ENCODE measurements at regions not wholly inside any gene's neighbourhood (a gene's known extent, or its start where the extent isn't known, plus 50 kb on each side); places are given as distances from the start of the nearest gene placed in this dataset.

DNA sequence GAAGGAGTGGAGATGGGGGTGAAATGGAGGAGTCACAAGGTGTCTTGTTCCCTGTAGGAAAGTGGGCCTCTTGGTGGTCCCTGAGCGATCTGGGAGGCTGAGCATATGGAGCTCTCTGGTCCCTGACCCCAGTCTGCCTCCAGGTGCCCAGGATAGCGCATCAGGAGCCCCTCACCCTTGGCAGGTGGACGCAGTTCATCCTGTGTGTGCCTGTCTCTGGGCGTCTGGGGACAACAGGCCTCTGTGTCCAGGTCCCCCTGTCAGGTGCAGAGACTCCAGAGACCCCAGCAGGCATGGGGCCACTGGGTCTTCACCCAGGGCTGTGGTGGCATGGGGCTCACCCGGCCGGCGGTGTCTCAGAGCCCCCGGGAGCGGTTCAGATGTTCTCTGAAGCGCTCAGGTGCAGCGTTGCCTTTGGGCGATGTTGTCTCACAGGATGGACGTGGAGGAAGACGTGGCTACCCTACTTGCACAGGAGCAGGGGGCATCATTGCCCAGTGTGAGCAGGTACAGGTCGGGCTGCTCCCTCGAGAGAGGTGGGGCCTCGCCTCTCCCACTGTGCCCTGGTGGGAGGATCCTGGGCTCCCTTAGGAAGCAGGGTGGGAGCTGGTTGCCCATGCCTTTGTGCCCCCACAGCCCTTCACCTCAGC is 58.1 kb upstream of the TPM4 start:
- H3K36me3 Mint-ChIP-seq, result no peaks in the 10 kb centered on the region
- no peaks in the 10 kb centered on the region for H3K9me3 Mint-ChIP-seq
- H3K4me3 Mint-ChIP-seq, result no peak overlapping the region
- ATAC-seq (no peak), DNase-seq (ENCODE audit: low spot score in 2 of 2) (no peak)
- H3K4me1 Mint-ChIP-seq, result no peaks in the 10 kb centered on the region
- no peak overlapping the region for H3K27ac Mint-ChIP-seq

DNA sequence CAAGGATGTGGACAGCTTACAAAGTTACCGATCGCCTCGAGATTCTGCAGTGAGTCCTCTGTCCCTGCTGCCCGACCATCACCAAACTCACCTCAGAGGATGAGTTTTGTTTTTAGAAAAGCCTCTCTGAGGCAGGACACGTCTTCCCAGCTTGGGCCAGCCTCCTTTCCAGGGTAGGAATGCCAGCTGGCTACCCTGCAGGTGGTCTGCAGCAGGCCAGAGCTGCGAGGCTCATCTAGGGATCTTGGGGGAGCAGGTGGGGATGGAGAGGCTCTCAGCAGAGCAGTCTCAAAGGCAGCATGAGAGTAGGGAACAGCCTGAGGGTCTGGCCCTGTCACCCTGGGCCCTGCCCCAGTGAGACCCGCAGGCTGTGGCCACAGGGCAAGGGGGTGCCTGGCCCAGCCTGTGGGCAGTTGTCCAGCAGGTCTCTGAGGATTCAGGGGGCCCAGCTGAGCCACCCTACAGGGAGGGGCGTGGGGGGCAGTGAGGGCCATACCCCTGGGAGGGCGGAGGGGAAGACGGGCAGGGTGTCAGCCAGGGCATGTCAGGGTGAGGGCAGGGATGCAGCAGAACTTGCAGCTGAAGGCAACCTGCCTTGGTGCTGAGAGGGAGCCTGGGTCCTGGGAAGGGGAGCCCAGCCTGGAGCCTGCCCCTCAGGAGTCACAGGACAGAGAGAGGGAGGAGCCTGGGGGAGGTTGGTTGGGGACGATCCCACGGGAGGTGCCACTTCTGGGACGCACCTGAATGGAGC is 57.3 kb upstream of the TPM4 start:
- Mint-ChIP-seq H3K36me3 (no peaks in the 10 kb centered on the region), H3K4me1 (no peaks in the 10 kb centered on the region), H3K4me3 (no peak overlapping the region), H3K9me3 (no peaks in the 10 kb centered on the region), H3K27ac (no peak overlapping the region)
- DNase-seq (ENCODE audit: low spot score in 2 of 2) (no peak), ATAC-seq (no peak)

DNA sequence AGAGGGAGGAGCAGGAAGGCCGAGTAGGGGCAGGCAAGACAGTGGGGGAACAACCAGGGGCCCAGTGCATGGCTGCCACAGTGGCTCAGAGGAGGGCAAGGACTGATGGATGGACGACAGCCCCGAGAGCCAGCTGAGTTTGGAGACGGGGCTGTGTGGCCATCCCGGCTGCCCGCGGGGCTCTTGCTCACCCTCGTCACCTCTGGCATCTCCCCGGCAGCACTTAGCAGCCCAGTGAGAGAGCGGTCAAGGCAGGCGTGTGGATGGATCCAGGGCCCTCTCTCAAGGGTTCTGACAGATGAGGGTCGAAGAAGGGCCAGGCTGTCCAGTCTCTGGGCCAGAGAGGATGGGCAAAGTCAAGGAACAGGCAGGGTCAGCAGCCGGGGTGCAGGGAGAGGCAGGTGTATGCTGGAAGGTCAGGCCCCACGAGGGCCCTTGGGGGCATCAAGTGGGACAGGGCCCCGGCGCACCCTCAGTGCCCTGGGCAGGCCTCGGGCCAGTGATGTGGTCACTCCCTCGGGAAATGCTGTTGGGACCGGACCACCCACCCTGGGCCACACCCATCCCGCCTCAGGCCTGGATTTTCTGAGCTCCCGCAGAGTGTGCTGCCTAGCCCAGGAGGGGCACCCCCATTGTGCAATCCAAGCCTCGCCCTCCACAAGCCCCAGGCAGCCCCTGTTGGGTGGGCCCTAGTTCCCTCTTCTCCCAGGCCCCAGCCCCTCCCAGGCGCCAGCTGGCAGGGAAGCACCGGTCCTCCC is 56.4 kb upstream of the TPM4 start:
- no peaks in the 10 kb centered on the region for H3K4me1 Mint-ChIP-seq
- ATAC-seq (no peak), DNase-seq (ENCODE audit: low spot score in 2 of 2) (no peak)
- H3K4me3 Mint-ChIP-seq, result no peak overlapping the region
- no peaks in the 10 kb centered on the region for H3K36me3 Mint-ChIP-seq
- no peak overlapping the region for H3K27ac Mint-ChIP-seq
- H3K9me3 Mint-ChIP-seq, result no peaks in the 10 kb centered on the region

DNA sequence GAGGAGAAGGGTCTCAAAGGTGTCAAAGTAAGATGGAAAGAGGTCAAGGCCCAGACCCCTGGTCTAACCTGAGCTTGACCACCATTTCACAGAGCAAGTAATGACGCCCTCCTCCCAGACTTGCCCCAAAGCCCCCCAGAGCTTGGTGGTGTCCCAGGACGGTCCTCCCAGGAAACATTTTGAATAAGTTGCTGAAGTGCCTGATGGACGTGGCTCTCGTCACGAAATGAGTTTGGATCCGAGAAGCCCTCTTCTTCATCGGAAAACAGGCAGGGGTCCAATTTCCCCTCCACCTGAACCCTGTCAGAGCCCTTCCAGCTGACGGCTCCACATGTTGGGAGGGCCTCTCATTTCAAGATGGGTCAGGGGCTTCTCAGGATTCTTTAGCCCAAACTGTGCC is 54.5 kb upstream of the TPM4 start:
- no peak overlapping the region for H3K4me3 Mint-ChIP-seq
- no peaks in the 10 kb centered on the region for H3K36me3 Mint-ChIP-seq
- DNase-seq (ENCODE audit: low spot score in 2 of 2), result no peak
- no peaks in the 10 kb centered on the region for H3K4me1 Mint-ChIP-seq
- no peak overlapping the region for H3K27ac Mint-ChIP-seq
- ATAC-seq, result no peak
- no peaks in the 10 kb centered on the region for H3K9me3 Mint-ChIP-seq

DNA sequence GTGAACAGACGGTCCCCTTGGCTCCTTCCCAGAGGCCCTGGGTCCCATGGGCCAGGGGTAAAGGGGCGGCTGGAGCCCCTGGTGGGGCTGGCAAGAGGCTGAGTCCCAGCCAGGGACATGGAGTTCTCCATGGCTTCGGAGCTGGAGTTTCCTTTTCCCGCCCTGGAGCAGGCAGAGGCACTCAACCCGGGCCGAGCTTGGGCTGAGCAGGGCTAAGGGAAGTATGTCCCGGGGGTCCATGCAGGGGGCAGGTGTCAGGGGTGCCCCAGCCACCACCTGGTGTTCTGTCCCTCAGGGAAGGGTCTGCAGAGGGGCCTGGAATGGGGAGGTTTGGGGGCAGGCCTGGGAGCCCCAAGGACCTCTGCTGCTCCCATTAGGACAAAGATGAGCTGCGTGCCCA is 54.0 kb upstream of the TPM4 start:
- no peaks in the 10 kb centered on the region for H3K4me1 Mint-ChIP-seq
- H3K27ac Mint-ChIP-seq, result no peak overlapping the region
- H3K4me3 Mint-ChIP-seq, result no peak overlapping the region
- no peak for ATAC-seq
- no peaks in the 10 kb centered on the region for H3K9me3 Mint-ChIP-seq
- DNase-seq (ENCODE audit: low spot score in 2 of 2), result no peak
- H3K36me3 Mint-ChIP-seq, result no peaks in the 10 kb centered on the region

DNA sequence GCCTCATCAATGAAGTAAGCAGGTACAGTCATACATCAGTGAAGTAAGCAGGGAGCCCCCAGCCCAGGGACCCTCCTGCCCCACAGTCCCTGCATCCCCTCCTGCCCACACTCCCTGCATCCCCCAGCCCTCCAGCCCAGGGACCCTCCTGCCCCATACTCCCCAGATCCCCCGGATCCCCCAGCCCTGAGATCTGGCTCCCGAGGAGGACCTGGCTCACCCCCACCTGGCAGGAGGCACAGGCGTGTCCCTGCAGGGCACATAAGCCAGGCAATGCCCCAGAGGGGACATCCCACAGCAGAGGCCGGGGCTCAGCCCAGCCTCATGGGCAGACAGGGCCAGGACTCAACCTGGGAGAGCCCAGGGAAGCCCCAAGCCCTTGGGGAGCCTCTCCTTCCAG is 53.6 kb upstream of the TPM4 start:
- no peaks in the 10 kb centered on the region for H3K9me3 Mint-ChIP-seq
- no peak overlapping the region for H3K27ac Mint-ChIP-seq
- DNase-seq (ENCODE audit: low spot score in 2 of 2) (no peak), ATAC-seq (no peak)
- no peak overlapping the region for H3K4me3 Mint-ChIP-seq
- H3K36me3 Mint-ChIP-seq, result no peaks in the 10 kb centered on the region
- no peaks in the 10 kb centered on the region for H3K4me1 Mint-ChIP-seq

DNA sequence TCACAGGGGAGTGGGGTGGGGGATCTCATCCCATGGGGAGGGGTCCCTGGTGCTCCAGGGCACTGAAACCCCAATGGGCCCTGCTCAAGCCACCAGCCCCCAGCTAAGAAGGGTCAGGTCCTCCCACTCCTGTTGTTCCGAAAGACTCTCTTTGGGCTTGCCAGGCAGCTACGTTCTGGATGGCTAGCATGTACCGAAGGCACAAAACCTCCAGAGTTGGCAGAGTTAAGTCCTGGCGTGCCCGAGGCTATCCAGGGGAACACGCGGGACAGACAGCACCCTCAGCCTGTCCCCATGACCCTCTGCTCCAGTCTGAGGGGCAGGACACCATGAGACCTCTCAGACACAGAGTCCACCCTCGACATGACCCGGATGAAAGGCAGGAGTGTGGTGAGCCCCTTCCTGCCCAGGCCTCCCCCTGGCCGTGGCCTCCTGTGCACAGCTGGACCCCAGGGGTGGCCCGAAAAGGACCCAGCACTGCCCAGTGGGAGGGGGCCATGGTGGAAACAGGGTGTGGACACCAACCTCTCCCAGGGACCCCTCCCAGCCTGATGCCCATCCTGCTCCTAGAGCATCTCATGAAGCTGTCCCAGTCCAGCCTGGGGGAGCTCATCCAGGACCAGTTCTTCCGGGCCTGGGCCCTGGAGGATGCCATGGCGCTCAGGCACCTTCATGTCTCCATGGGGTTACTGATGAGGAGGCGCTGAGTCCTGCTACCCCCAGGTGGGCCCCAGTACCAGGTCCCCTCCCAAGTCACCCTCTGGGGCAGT is 53.0 kb upstream of the TPM4 start:
- no peak overlapping the region for H3K27ac Mint-ChIP-seq
- H3K4me1 Mint-ChIP-seq, result no peaks in the 10 kb centered on the region
- no peaks in the 10 kb centered on the region for H3K36me3 Mint-ChIP-seq
- ATAC-seq (no peak), DNase-seq (ENCODE audit: low spot score in 2 of 2) (no peak)
- H3K4me3 Mint-ChIP-seq, result no peak overlapping the region
- H3K9me3 Mint-ChIP-seq, result no peaks in the 10 kb centered on the region

DNA sequence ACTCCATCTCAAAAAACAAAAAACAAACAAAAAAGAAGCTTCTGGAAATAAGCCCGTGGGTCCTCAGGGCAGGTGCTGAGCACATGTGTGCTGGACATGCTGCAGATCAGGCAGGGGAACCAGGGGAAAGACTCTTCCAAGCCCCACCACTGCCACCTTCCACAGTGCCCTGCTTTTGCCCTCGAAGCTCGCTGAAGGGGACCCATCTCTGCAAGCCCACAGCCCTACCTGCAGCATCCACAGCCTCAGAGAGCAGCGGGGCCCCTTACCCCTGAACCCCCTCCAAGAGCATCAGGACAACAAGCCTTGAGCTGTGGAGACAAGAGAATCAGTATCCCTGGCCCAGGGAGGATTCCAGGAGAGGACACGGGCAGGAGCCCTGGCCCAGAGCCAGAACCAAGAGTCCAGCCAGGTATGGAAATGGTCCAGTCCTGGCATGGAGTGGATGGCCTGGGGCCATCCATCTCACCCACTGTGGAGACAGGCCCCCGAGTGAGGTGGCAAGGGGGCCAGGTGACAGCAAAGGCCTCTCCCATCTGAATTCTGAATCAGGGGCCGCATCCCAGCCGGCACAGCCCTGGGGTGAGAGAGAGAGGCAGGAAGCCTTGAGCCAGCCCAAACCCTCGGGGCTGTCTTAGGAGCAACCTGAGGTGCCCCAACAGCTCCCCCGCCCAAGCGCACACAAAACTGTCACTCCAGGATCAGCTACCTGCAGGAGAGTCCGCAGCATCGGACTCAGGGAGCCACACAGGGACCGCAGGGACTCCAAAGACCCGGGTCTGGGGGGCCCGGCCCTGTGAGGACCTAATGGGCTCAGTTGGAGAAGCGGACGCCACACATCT is 51.8 kb upstream of the TPM4 start:
- Mint-ChIP-seq H3K4me3 (no peak overlapping the region), H3K36me3 (no peaks in the 10 kb centered on the region), H3K9me3 (no peaks in the 10 kb centered on the region), H3K4me1 (no peaks in the 10 kb centered on the region), H3K27ac (no peak overlapping the region)
- DNase-seq (ENCODE audit: low spot score in 2 of 2) (no peak), ATAC-seq (no peak)

DNA sequence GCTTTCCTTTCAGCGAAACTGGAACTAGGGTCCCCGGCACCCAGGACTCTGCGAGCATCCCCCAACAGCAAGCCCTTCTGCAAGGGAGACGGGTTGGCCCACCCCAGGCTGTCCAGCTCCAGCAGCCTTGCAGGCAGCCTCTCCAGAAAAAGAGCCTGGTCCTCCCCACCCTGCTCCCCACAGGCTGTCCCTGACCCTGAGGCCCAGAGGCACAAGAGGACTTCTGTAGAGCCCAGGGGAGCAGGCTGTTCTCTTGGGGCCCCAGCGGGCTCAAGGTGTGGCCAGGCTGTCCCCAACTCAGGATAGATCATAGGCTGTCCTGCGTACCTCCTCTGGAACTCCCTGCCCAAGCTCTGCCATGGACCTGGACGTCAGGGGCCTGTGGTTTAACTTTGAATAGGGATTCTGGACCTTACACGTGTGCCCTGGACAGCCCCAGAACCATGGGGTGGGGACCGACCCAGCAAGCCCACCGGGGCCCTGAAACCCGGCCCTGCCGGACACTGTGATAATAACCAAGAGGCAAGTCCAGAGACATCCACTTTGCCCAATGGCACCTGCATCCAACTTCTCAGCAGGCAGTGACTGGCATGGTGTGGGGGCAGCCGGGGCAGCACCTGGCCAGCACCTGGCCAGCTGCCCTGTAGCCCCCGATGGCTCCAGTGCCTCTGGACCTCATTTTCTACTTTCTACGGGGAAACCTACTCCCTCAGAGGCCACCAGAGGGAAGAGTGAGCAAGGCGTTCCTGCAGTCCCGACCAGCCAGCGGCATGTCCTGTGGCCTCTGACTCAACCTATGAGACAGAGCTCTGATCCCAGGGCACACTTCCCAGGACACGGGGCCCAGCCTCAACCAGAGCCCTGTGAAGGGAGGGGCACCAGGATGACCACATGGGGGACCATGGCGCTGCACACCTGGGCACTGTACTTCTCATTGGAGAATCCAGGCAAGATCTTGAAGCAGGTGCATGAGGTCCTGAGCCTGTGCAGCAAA is 50.9 kb upstream of the TPM4 start:
- H3K36me3 Mint-ChIP-seq, result no peaks in the 10 kb centered on the region
- DNase-seq (ENCODE audit: low spot score in 2 of 2) (no peak), ATAC-seq (peak; percentile 17)
- H3K27ac Mint-ChIP-seq, result no peak overlapping the region
- no peaks in the 10 kb centered on the region for H3K9me3 Mint-ChIP-seq
- H3K4me1 Mint-ChIP-seq, result no peaks in the 10 kb centered on the region
- no peak overlapping the region for H3K4me3 Mint-ChIP-seq

DNA sequence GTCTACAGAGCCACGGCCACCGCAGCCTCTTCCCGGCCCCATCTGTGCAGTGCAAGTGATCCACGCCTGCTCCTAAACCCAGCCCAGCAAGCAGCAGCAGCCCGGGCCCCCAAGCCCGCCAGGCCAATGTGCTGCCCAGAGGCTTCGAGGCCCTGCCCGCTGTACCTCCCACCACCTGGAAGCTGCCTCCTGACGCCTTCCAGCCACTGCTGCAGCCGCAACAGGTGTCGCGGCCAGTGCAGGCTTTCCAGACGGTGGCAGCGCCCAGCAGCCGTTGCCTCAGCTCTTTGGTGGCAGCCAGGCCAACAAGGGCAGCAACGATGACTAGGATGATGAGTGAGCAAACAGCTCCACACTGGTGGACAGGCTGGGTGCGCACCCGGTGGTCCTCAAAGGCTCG is 50.2 kb upstream of the TPM4 start:
- no peaks in the 10 kb centered on the region for H3K36me3 Mint-ChIP-seq
- H3K27ac Mint-ChIP-seq, result no peak overlapping the region
- no peak overlapping the region for H3K4me3 Mint-ChIP-seq
- DNase-seq (ENCODE audit: low spot score in 2 of 2) (no peak), ATAC-seq (no peak)
- H3K4me1 Mint-ChIP-seq, result no peaks in the 10 kb centered on the region
- no peaks in the 10 kb centered on the region for H3K9me3 Mint-ChIP-seq

Data from stimulated activated effector memory CD8-positive, alpha-beta T cell treated with anti-CD3 and anti-CD28 coated beads, Interleukin-12 subunit alpha, Interleukin-12 subunit beta, amount 100 ng/mL, for 72 hours (primary cell).